ENCODE measurements at regions not wholly inside any gene's neighbourhood (a gene's known extent, or its start where the extent isn't known, plus 50 kb on each side); places are given as distances from the start of the nearest gene placed in this dataset.
"Not testable (repeated sequence)": the region's sequence is repeated elsewhere in the genome, so short reads cannot be mapped to it uniquely, and the experiment has no call there.

- DNase-seq, result not testable (repeated sequence)
These were observed 79.5 kb upstream of the ABCD2 start for GRCh38 chr12:39699079-39699478.

- no peak for DNase-seq
These were observed 77.5 kb upstream of the ABCD2 start for GRCh38 chr12:39697108-39697507.

GRCh38 chr12:39692258-39692853 lies 72.8 kb upstream of the ABCD2 start:
- DNase-seq, result peak in 1 of 2 donors; percentile 2

- no peak for DNase-seq
These were observed 66.5 kb upstream of the ABCD2 start for GRCh38 chr12:39685854-39686657.

- DNase-seq, result no peak
These were observed 63.3 kb upstream of the ABCD2 start for GRCh38 chr12:39682689-39683477.

GRCh38 chr12:39675263-39675662 lies 55.7 kb upstream of the ABCD2 start:
- no peak for DNase-seq

- DNase-seq, result no peak
These were observed 53.4 kb upstream of the ABCD2 start for GRCh38 chr12:39672976-39673375.

- no peak for DNase-seq
These were observed 52.6 kb upstream of the ABCD2 start for GRCh38 chr12:39671898-39672875.

GRCh38 chr12:39669539-39669938 lies 49.9 kb upstream of the ABCD2 start:
- not testable (repeated sequence) for DNase-seq

Measured in hippocampal formation (tissue), 2 donors.